Stimulated activated CD4-positive, alpha-beta T cell treated with anti-CD3 and anti-CD28 coated beads, TNF-alpha, amount 100 ng/mL, for 48 hours (primary cell): ENCODE measurements at regions not wholly inside any gene's neighbourhood (a gene's known extent, or its start where the extent isn't known, plus 50 kb on each side); places are given as distances from the start of the nearest gene placed in this dataset.

ENCODE experiments used
- DNase-seq, 3 donors: peaks; one replicate each; pipeline ENCODE4 v3.0.0-alpha.2; 2020; ENCODE audit warnings: low read depth in 3 of 3

DNA sequence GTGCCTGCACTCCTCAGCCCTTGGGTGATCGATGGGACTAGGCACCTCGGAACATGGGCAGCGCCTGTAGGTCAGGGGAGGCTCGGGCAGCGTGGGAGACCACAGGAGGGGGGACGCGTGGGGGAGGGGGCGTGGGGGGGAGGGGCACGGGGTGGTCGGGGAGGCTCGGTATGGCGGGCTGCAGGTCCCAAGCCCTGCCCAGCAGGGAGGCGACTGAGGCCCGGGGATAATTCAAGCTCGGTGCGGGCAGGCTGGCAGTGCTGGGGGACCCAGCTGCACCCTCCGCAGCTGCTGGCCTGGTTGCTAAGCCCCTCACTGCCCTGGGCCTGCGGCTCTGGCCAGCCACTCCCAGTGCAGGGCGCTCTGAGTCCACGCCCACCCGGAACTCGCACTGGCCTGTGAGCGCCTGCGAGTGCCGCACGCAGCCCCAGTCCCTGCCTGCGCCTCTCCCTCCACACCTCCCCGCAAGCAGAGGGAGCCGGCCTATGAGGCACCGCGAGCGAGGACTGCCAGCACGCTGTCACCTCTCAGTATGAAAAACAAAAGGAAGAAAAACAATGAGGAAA is 1698.3 kb upstream of the RAG2 start:
- no peak for DNase-seq

DNA sequence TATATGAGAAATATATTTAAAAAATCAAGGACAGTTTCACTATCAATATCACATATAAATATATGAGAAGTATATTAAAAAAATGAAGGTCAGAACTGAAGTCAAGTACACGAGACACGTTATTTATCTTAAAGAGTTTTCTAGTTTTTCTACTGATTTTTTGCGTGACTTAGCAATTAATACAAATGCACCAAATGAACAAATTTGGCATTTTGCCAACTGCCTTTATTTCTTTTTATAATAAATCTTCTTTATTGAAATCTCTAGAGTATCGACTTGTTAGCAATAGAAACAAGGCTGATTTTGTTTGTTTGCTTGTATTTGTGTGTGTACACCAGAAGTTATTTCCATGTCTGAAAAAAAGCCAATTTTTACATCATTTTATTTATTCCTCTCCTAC is 1684.7 kb upstream of the RAG2 start:
- no peak for DNase-seq

DNA sequence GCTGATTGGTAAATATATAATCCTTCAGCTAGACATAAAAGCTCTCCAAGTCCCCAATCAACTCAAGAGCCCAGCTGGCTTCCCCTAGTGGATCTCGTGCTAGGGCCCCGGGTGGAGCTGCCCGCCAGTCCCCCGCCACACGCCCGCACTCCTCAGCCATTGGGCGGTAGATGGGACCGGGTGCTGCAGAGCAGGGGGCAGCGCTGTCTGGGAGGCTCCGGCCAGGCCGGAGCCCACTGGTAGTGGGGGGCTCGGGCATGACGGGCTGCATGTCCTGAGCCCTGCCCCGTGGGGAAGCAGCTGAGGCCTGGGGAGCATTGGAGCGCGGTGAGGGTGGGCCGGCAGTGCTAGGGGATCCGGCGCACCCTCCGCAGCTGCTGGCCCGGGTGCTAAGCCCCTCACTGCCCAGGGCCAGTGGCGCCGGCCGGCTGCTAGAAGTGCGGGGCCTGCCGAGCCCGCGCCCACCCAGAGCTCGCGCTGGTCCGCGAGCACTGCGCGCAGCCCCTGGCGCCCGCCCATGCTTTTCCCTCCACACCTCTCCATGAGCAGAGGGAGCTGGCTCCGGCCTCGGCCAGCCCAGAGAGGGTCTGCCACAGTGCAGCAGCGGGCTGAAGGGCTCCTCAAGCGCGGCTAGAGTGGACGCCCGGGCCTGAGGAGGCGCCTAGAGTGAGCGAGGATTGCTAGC is 1680.6 kb upstream of the RAG2 start:
- no peak for DNase-seq

DNA sequence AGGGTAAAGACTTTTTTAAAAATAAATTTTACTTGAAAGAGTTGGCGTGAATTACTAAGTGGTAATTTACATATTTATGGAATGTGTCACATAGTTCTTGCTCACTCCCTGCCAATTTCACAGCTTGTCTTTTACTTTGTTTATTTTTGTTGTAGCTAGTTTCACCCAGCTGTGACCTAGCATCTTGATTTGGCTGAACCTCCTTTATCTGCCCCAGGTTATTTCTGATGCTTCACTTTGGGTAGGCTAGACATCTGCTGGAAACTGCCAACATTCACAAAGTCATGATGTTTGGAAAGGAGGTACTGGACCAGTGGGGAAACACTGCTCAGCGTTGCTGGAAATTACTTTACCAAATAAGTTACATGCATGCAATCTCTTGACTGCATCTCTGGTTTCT is 1676.0 kb upstream of the RAG2 start:
- DNase-seq = no peak

DNA sequence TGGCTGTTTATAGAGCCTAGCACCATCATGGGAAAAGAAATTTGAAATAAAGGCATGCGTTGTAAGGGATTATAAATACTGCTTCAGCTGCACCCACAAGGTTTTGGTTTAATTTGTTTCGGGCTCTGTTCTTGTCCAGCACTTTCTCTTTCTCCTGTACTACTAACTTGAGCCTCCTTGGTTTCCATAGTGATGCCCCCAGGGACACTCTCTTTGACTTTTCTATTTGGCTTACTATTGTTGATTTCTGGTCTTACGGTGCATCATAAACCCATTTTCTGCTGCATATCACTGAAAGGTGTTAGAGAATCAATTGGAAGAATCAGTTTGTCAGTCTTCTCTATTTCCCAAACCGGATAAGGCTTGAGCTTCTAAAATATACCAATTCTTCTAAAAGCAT is 1674.3 kb upstream of the RAG2 start:
- no peak for DNase-seq

DNA sequence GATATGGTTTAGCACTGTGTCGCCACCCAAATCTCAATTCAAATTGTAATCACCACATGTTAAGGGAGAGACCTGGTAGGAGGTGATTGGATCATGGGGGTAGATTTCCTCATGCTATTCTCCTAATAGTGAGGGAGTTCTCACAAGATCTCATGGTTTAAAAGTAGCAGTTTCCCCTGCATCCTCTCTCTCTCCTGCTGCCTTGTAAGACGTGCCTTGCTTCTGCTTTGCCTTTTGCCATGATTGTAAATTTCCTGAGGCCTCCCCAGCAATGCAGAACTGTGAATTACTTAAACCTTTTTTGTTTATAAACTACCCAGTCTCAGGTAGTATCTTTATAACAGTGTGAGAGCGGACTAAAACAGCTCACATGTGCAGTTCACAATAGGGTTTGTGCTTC is 1668.7 kb upstream of the RAG2 start:
- DNase-seq = no peak

DNA sequence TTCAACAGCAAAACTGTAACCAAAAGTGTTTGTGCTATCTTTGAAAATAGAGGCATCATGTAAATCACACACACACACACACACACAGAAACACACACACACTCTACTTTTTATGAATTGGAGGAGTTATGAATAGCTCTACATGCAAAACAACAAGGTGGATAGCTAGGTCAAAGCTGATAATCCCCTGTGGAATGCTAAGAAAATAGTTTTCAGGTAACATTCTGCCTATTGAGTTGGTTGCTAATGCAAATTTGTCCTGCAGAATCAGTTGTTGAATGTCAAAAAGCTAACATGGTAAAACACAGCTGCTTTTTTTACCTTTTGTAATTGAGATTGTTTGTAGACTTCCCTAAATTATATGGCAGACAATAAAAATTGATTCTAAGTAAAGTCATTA is 1658.4 kb upstream of the RAG2 start:
- no peak for DNase-seq

DNA sequence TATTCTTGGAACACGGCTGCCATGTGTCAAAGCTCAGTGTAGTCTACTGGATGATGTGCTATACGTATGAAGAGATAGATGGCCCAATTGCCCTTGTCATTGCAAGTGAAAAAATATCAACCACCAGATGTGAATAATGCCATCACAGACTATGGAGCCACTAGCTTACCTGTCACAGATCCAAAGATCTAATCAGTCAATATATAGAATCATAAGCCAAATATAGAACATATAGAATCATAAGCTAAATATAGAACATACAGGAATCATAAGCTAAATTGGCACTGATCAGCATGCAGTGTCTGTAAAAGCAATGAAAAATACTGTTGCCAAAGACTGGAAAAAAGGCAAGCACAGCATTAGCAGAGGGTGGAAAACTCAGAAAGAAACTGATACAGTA is 1656.9 kb upstream of the RAG2 start:
- DNase-seq = no peak

DNA sequence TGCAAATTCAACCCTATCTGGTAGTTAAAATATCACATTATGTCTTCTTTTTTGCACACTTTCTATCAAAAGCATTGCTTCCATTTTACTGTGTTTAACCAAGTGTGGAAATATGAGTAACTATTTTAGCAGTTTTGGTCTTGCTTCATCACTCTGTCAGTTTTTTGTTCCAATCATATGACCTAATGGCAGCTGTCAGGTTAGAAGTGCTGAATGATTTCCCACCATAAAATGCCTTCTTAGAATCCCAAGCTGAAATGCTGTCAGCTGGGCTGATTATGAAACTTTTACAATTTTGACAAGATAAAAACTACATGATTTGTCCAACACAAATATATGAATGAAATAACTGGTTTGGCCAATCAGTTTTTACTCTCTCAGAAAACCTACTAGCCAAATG is 1654.6 kb upstream of the RAG2 start:
- no peak for DNase-seq

DNA sequence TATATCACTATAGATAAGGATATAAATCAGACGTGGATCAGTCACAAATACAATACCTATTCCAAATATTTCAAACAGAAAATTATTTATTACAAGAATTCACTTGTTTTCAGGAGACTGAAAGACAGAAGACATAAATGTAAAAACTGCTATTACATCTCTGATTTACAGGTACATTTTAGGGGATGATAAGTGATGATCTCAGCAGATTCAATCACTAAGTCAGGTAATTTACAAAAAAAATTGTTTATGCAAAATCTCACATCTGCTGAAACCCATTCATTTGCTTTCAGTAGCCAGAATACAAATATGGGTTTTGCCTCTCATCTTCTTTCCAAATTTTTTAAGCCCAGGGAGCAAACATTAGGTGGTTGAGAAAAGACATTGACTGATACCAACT is 1648.4 kb upstream of the RAG2 start:
- no peak for DNase-seq

DNA sequence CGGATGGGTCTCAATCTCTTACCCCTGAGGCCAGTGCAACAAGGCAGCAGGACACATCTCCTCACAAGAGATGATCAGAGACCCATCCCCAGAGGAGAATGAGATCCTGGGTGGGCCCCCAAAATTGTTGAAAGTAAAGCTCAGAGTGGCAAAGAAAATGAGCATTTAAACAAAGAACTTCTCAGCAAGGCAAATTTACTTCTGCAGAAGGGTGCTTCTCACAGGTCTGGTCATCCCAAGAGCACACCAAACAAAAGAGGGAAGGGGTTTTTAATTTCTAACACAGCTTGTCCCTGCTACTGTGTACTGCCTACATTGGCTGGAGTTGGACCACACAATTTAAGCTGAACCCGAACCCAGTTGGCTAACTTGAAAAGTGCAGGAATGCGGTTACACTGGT is 1628.6 kb upstream of the RAG2 start:
- DNase-seq = no peak

DNA sequence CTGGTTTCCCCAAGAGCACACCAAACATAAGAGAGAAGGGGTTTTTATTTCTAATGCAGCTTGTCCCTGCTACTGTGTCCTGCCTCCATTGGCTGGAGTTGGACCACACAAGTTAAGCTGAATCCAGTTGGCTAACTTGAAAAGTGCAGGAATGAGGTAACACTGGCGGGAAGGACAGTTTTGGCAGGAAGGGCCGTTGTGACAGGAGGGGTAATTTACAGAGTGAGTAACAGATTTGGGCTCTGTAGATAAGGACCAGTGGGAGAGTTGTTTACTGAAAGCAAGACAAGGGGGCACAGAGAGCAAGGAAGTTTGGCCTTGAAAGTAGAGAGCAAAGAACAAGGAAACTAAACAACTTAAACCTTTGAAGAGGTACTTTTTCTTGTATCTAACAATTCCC is 1623.3 kb upstream of the RAG2 start:
- DNase-seq = no peak

DNA sequence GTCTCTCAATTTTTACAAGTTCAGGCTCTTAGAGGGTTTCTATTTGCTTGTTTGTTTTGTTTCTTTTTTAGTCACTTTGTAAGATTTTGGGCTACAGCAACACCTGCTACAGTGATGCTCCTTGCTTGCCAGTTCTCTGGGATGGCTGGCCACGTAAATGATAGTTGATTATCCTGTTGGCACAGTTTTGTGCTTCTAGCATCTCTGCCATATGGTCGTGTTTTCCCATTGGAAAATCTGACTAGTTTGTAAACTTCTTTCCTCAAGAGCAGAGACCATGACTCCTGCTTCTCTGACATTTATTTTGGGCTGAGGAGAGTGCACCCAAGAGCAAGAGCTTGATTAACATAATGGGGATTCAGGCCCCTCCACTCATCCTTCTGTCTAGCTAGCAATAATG is 1621.6 kb upstream of the RAG2 start:
- no peak for DNase-seq

DNA sequence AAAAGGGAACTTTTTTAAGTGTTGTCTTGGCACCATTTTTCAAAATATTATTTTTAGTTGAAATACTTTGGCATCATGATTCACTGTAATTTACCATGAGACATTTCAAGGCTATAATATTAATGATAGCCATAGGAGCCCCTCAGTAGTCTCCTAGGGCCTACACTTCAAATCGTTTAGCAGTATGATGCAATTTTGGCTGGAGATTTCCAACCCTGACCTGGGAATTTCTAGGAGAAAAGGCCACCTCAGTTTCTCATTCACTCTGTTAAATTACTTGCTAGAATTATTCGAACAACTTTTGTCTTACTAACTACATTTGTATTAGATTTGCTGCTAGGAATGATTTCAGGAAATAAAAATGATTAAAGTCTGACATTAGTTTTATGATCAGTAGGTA is 1610.9 kb upstream of the RAG2 start:
- DNase-seq = no peak

DNA sequence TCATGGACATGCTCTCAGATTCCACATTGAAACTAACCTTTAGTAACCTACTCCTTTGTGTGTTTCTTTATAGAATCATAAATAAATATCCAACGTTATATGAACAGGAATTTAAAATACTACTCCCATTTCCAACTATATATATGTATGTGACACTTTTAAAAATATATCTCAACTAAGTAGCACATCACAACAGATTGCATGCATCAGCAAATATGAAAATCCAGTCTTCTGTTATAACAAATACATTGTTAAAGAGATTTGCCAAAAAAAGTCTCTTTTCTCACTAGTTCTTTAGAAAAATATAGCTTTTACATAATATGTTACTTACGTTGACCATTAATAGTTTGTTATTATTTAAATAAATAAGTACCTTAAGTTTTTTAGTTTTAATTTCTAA is 1608.6 kb upstream of the RAG2 start:
- no peak for DNase-seq

DNA sequence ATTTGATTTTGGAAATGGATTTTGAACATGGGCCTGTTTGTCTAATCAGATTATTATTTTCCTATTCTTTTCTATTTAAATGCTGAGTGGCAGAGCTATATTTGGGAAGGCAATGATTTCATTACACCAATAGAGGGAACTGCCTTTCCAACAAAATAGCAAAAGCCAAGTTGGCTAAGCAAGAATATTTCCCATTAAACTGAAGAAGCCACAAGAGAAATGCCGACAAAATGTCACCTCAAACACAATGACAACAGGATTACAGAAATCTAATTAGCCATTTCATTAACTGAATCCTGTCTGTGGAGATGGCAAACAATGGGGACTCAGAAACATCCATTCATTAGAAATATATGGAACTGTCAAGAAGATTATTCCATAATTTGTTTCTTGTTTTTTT is 1593.1 kb upstream of the RAG2 start:
- no peak for DNase-seq

DNA sequence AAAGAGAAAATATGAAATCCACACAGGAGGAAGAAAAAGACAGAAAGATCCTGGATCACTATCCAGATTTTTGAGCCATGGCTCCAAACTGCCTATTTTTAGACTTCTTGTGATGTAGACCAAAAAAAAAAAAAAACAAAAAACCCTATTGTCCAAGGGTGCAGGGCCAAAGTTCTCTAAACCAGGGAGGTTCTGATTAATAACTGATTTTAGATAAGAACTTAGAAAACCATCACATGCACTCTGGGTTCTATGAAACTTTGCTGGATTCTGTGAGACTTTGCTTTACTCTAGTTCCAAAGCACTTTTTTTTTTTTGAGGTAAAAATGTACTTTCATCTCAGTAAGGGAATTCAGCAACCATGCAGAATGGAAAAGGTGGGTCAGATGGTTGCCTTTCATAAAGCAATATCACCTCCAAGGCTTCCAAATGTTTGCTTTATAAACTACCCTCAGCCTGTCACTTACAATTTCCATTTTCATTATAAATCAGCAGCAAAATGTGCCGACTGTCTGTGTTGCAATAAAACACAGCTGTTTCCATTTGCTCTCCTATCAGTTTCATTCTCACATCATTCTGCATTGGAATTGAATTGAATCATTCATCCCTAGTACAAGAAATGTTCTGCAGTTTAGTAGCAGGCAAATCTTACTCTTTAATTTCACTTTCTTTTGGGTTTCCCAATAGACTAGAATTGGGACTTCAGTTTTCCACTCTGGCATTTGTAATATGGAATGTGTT is 1584.3 kb upstream of the RAG2 start:
- no peak for DNase-seq

DNA sequence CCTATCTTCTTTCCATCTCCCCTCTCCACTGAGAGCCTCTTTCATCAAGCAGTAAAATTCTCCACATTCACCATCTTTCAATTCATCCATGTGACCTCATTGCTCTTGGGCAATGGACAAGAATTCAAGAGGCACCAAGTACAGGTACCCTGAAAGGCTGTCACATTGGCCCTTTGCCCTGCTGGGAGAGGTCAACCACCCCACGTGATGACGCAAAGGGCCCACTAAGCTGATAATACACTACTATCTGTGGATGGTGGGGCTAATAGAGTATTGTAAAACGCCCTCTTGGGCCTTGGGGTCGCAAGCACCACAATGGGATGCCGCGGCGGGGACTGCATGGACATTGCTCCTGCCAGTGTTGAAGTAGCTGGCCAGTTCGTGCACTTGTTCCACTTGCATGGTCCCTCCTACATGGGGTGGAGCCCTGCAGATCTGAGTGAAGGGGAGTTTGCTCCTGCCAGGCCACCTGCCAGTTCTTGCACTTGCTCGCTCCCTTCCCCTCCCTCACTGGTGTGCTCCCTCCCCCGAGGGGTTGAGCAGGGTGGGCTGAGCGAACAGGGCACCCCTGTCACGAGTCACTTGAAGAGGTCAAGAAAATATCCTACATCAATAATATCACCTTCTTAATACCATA is 1578.8 kb upstream of the RAG2 start:
- DNase-seq = no peak

DNA sequence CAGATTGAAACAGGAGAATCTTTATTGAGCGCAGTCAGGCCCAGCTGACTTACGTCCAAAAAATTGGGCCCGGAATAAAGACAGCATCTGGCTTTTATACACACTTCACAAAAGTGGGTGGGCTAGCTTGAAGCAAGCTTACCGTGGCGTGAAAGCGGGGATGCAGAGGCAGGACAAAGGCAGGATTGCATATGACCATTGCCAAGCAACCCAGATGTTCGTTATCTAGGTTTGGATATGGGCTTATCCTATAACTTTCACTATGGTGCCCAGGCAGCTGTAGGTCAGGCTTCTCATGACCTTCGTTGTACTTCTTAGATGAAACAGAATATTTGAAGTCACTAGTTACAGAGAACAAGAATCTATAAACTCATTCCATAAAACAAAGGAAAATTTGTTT is 1575.6 kb upstream of the RAG2 start:
- no peak for DNase-seq

DNA sequence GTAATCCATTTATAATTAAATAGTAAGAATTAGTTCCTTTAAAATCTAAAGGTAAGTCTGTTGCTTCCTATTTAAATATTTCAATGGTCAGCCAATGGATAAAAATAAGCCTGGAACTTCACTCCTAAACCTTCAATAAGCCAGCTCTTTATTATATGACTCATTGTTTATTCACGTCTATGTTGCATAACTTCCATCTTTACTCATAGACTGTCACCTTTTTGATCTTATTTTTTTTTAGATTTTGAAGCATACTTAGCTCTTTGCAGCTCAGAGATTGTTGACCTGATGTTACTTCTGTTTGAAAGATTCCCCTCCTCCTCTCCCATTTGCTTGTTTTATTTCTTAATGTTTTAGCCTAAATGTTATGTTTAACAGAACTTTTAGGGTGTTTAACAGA is 1571.2 kb upstream of the RAG2 start:
- DNase-seq = no peak

DNA sequence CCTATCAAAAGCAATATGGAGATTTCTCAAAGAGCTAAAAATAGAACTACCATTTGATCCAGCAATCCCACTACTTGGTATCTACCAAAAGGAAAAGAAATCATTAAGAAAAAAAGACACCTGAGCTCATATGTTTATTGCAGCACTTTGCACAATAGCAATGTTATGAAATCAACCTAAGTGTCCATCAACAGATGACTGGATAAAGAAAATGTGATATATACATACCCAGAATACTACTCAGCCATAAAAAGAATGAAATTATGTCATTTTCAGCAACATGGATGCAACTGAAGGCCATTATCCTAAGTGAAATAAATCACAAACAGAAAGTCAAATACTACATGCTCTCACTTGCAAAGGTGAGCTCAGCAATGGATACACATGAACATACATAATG is 1565.5 kb upstream of the RAG2 start:
- DNase-seq = no peak

DNA sequence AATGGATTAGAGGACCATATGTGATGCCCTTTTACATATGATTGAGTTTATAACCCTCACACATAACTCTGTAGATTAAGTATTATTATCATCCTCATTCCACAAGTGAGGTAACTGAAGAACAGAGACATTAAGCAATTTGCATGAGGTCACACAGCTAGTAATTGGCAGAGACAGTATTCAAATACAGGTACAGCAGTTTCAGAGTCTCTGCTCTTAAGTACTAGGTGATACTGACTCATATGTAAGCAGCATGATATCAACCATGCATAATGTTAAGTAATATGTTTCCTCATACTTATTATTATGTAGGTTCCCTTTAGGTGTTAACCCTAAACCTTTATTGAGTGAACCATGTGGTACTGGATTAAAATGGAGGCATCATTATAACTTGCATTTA is 1562.4 kb upstream of the RAG2 start:
- no peak for DNase-seq

DNA sequence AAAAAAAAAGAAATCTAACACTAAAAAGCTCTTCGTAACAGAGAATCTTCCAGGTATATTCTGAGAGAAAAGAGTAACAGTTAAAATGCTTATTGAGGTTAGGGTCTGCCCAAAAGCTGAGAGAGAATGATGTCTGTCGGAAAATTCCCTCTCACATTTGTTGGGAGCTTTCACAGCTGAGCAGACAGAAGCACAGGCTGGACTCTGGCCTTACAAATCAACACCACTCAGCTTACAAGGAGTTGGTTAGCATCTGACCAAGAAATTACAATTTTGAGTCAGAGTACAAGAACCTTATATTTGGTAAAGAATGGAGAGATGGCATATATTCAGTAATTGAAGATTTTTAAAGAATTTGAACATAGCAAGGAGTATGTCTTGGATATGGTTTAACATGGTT is 1561.0 kb upstream of the RAG2 start:
- no peak for DNase-seq
